ENCODE measurements at regions not wholly inside any gene's neighbourhood (a gene's known extent, or its start where the extent isn't known, plus 50 kb on each side); places are given as distances from the start of the nearest gene placed in this dataset.

- Histone ChIP-seq H3K4me1 (no peaks in the 10 kb centered on the region), H3K36me3 (replicated peaks in 1 of 2; ENCODE audit: insufficient read depth in 1 of 2, low read depth in 2 of 2) (no peaks in the 10 kb centered on the region), H3K9me3 (no peaks in the 10 kb centered on the region), H3K4me3 (no peak overlapping the region), H3K27ac (no peak overlapping the region), H3K27me3 (no peaks in the 10 kb centered on the region)
- no peak for TF ChIP-seq CTCF (IDR thresholded peaks at IDR 0.05)
- DNase-seq (no peak), ATAC-seq (no peak)
- 81 to 91% methylated on average over 7 of the region's 7 CpGs for WGBS, 2 donors
- intact Hi-C loops (cut with DNase I) = no loop called here
These were observed 56.0 kb upstream of the LRPPRC start for GRCh38 chr2:44051593-44052347.

- DNase-seq (no peak), ATAC-seq (no peak)
- TF ChIP-seq CTCF (IDR thresholded peaks at IDR 0.05) = no peak
- TF ChIP-seq POLR2A (IDR thresholded peaks at IDR 0.05) = no peak
- 83 to 84% methylated on average over 8 of the region's 8 CpGs for WGBS, 2 donors
- H3K4me3 ChIP-seq = no peak overlapping the region
- H3K4me1 ChIP-seq = no peaks in the 10 kb centered on the region
- H3K27ac ChIP-seq = no peak overlapping the region
- no peaks in the 10 kb centered on the region for H3K9me3 ChIP-seq
- no peaks in the 10 kb centered on the region for H3K36me3 ChIP-seq (replicated peaks in 1 of 2; ENCODE audit: insufficient read depth in 1 of 2, low read depth in 2 of 2)
- no peaks in the 10 kb centered on the region for H3K27me3 ChIP-seq
- intact Hi-C loops (cut with DNase I) = no loop called here
These were observed 56.8 kb upstream of the LRPPRC start for GRCh38 chr2:44052584-44052983.

GRCh38 chr2:44053052-44053451, 57.3 kb upstream of the LRPPRC start:
- DNase-seq (no peak), ATAC-seq (no peak)
- H3K4me1 ChIP-seq = no peaks in the 10 kb centered on the region
- H3K27ac ChIP-seq = no peak overlapping the region
- H3K4me3 ChIP-seq = no peak overlapping the region
- no peaks in the 10 kb centered on the region for H3K36me3 ChIP-seq (replicated peaks in 1 of 2; ENCODE audit: insufficient read depth in 1 of 2, low read depth in 2 of 2)
- WGBS, 2 donors = 22 to 23% methylated on average over 2 of the region's 2 CpGs
- no peaks in the 10 kb centered on the region for H3K27me3 ChIP-seq
- intact Hi-C loops (cut with DNase I) = no loop called here
- TF ChIP-seq CTCF (IDR thresholded peaks at IDR 0.05) = no peak
- TF ChIP-seq POLR2A (IDR thresholded peaks at IDR 0.05) = no peak
- H3K9me3 ChIP-seq = no peaks in the 10 kb centered on the region

GRCh38 chr2:44053456-44053855, 57.7 kb upstream of the LRPPRC start:
- Histone ChIP-seq H3K9me3 (no peaks in the 10 kb centered on the region), H3K4me3 (no peak overlapping the region), H3K4me1 (no peaks in the 10 kb centered on the region), H3K27ac (no peak overlapping the region), H3K36me3 (replicated peaks in 1 of 2; ENCODE audit: insufficient read depth in 1 of 2, low read depth in 2 of 2) (no peaks in the 10 kb centered on the region), H3K27me3 (no peaks in the 10 kb centered on the region)
- 79 to 96% methylated on average over 4 of the region's 4 CpGs for WGBS, 2 donors
- DNase-seq = no peak
- intact Hi-C loops (cut with DNase I) = no loop called here
- TF ChIP-seq CTCF (IDR thresholded peaks at IDR 0.05) = no peak
- no peak for TF ChIP-seq POLR2A (IDR thresholded peaks at IDR 0.05)
- ATAC-seq = no peak

- WGBS, 2 donors = 21 to 36% methylated on average over 2 of the region's 2 CpGs
- Histone ChIP-seq H3K27me3 (no peaks in the 10 kb centered on the region), H3K36me3 (replicated peaks in 1 of 2; ENCODE audit: insufficient read depth in 1 of 2, low read depth in 2 of 2) (no peaks in the 10 kb centered on the region), H3K9me3 (no peaks in the 10 kb centered on the region), H3K4me3 (no peak overlapping the region), H3K27ac (no peak overlapping the region), H3K4me1 (no peaks in the 10 kb centered on the region)
- no peak for ATAC-seq
- no peak for DNase-seq
- TF ChIP-seq POLR2A (IDR thresholded peaks at IDR 0.05) (no peak), CTCF (IDR thresholded peaks at IDR 0.05) (no peak)
- intact Hi-C loops (cut with DNase I) = no loop called here
These were observed 59.4 kb upstream of the LRPPRC start for GRCh38 chr2:44055229-44055628.
